Epithelial cell of proximal tubule (primary cell): ENCODE measurements at regions not wholly inside any gene's neighbourhood (a gene's known extent, or its start where the extent isn't known, plus 50 kb on each side); places are given as distances from the start of the nearest gene placed in this dataset.

ENCODE experiments used
- DNase-seq: peaks from one replicate; pipeline ENCODE4 v3.0.0-alpha.2; 2011; ENCODE audit warnings: low read depth
- H3K4me3 ChIP-seq: 2 replicates; pipeline ENCODE4 v1.5.1; 2011; ENCODE audit warnings: low read depth, mild to moderate bottlenecking, low read length
- TF ChIP-seq, protein P1 (sequence below): conservative IDR thresholded peaks from 2 replicates; pipeline ENCODE4 v1.5.1; 2012; ENCODE audit warnings: low read depth, mild to moderate bottlenecking, low read length

- TF ChIP-seq, protein P1, sequence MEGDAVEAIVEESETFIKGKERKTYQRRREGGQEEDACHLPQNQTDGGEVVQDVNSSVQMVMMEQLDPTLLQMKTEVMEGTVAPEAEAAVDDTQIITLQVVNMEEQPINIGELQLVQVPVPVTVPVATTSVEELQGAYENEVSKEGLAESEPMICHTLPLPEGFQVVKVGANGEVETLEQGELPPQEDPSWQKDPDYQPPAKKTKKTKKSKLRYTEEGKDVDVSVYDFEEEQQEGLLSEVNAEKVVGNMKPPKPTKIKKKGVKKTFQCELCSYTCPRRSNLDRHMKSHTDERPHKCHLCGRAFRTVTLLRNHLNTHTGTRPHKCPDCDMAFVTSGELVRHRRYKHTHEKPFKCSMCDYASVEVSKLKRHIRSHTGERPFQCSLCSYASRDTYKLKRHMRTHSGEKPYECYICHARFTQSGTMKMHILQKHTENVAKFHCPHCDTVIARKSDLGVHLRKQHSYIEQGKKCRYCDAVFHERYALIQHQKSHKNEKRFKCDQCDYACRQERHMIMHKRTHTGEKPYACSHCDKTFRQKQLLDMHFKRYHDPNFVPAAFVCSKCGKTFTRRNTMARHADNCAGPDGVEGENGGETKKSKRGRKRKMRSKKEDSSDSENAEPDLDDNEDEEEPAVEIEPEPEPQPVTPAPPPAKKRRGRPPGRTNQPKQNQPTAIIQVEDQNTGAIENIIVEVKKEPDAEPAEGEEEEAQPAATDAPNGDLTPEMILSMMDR = no peak
- H3K4me3 ChIP-seq = no peak overlapping the region
- DNase-seq = no peak
Observed at GRCh38 chr5:39624890-39625289, 200.1 kb upstream of the DAB2 start.

- no peak for DNase-seq
- TF ChIP-seq, protein P1 = no peak
- H3K4me3 ChIP-seq = no peak overlapping the region
Observed at GRCh38 chr5:39624268-39624886, 199.6 kb upstream of the DAB2 start.

GRCh38 chr5:39623291-39623865 is 198.6 kb upstream of the DAB2 start:
- no peak for DNase-seq
- no peak overlapping the region for H3K4me3 ChIP-seq
- TF ChIP-seq, protein P1 = no peak

- DNase-seq = no peak
- TF ChIP-seq, protein P1 = no peak
- no peak overlapping the region for H3K4me3 ChIP-seq
Observed at GRCh38 chr5:39622281-39622680, 197.5 kb upstream of the DAB2 start.

GRCh38 chr5:39619168-39619818 is 194.5 kb upstream of the DAB2 start:
- DNase-seq = no peak
- TF ChIP-seq, protein P1 = no peak
- H3K4me3 ChIP-seq = no peak overlapping the region

DNA sequence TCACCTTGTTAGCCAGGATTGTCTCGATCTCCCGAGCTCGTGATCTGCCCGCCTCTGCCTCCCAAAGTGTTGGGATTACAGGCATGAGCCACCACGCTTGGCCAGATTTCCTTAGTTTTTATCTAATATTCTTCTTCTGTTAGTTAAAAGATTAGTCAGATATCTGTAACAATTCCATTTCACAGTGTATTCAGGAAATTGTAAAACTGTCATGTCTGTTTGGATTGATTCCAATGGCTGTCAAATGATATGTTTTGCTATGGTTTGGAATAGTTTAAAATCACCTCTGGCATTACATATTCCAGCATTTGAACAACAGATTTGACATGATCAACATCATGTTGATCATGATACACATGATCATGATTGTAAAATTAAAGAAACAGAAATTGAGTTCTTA is 193.6 kb upstream of the DAB2 start:
- DNase-seq = no peak
- no peak overlapping the region for H3K4me3 ChIP-seq
- TF ChIP-seq, protein P1 = no peak
